Stimulated activated CD4-positive, alpha-beta T cell treated with anti-CD3 and anti-CD28 coated beads, Interleukin-4, amount 100 ng/mL, for 4 hours (primary cell): ENCODE measurements at regions not wholly inside any gene's neighbourhood (a gene's known extent, or its start where the extent isn't known, plus 50 kb on each side); places are given as distances from the start of the nearest gene placed in this dataset.
"Not testable (repeated sequence)": the region's sequence is repeated elsewhere in the genome, so short reads cannot be mapped to it uniquely, and the experiment has no call there.

Source experiments
- DNase-seq, 2 experiments: peaks; one replicate each; pipeline ENCODE4 v3.0.0-alpha.2; 2020

DNA sequence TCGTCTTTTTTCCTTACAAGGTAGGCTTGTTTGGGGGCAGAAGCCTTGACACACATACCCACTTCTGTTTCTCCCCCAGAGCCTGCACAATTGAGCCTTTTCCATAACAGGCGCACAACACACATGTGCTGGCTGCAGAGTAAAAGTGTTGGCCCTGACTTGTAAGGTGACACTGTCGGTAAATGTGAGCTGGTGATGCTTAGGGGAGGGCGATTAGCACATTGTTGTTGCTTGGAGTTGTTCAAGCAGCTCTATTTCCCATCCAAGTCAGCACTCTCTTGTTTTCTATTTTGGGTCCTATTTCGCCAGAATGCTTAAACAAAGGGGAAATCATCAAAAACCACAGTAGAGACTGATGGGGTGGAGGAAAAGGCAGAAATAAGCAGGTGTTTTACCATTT lies 51.9 kb upstream of the PTPRJ start:
- DNase-seq, result no peak

DNA sequence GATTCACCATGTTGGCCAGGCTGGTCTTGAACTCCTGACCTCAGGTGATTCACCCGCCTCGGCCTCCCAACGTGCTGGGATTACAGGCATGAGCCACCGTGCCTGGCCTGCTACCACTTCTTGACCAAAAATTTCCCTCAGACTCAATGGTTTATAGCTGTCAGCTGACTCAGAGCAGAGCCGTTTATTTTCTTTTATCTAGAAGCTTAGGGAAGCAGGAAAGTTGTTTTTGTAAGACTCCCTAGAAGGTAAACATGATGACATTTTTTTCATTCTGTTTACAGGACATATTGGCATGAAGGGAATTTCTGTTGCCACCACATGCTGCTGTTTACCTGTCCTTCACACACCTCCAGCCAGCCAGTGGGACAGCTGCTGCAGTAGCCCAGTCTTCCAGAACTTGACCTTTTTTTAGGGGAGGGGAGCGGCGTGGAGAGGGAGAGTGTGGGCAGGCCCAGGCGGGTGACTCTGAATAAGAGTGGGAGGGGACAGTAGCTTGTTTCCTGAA lies 56.1 kb upstream of the PTPRJ start:
- DNase-seq, result peak in 1 of 2 experiments; percentile 3

DNA sequence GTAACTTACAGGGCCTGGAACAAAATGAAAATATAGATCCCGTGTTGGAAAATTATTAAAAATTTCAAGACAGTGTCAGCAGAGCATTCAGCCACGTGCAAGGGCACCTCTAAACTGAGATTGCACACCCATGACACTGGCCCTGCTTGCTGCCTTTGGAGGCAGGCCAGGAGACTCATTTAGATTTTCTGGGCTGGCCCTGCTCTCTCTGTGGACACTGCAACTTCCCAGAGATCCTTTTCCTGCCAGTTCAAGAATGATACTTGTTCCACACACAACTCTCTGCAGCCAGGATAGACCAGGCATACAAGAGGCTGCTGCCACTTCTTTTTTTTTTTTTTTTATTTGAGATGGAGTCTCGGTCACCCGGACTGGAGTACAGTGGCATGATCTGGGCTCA lies 56.7 kb upstream of the PTPRJ start:
- no peak for DNase-seq

DNA sequence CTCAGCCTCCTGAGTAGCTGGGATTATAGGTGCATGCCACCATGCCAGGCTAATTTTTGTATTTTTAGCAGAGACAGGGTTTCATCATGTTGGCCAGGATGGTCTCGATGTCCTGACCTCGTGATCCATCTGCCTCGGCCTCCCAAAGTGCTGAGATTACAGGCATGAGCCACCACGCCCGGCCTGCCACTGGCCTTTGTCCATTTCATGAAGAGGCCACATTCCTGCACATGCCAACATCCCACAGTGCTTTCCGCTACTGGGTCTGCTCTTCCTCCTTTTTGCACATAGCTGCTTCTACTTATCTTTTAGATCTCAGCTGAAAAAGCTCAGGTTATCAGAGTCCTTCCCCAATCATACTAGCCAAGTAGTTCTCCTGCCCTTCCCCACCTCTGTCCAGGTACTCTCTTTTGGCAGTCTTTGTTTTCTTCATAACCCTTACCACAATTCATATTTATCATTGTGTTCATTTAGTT lies 59.2 kb upstream of the PTPRJ start:
- DNase-seq, result not testable (repeated sequence)

DNA sequence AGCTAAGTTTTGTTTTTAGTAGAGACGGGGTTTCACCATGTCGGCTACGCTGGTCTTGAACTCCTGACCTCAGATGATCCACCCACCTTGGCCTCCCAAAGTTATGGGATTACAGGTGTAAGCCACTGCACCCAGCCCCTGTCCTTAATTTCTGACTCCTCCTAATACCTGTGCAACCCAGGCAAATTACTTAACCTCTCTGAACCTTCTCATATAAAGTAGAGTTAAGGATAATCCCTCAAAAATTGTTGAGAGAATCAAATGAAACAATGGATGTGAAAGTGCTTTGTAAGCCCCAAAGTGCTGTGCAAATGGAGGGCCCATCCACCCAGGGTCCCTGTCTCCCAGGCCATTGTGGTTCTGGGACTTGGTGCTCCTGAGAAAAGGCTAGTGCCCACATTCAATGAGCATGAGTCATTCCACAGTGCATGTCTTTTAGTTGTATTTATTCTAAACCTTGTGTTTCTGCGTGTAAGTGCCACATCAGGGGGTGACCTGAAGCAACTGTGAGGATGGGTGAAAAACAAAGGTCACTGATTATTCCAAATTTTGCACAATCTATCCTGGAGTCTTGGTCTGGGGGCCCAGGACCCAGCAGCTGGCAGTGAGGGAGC lies 61.4 kb upstream of the PTPRJ start:
- no peak for DNase-seq

DNA sequence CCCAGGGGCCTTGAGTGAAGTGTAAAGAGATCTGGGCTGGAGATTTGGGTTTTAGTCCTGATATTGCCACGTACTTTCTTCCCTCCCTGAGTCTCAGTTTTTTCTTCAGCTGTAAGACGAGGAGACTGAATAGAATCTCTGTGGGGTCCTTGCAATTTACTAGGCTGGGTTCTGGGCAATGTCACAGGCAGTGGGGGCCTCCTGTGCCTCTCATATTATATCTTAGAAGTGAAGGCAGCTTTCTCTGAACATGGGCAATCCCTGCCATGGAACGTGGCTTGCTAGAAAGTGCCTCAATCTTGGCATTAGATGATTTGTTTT lies 62.0 kb upstream of the PTPRJ start:
- no peak for DNase-seq

DNA sequence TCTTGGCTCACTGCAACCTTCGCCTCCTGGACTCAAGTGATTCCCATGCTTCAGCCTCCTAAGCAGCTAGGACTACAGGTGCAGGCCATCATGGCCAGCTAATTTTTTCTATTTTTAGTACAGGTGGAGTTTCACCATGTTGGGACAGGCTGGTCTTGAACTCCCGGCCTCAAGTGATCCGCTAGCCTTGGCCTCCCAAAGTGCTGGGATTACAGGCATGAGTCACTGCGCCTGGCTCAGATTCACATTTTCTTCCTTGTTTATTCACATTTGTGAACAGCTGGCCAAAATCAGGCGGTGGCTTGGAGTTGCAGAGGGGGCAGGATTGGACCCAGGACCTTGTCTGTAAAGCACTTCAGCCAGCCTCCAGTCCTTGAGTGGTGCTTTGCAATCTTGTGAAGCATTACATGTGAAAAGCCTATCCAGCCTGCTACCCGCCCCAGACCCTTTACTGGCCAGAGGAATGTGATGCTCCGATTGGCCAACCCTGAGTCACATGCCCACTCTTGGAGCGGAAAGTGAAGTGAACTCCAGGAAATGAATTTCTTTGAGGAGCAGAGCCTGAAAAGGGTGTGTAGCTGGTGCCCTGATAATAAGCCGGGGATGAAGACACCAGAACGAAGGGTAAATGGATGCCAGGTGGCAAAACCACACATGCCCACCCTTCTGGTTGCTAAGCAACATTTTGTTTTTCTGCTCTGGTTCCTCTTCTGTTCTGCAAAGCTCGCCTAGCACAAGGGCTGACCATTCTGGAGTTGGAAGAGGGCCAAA lies 62.6 kb upstream of the PTPRJ start:
- DNase-seq, result no peak

DNA sequence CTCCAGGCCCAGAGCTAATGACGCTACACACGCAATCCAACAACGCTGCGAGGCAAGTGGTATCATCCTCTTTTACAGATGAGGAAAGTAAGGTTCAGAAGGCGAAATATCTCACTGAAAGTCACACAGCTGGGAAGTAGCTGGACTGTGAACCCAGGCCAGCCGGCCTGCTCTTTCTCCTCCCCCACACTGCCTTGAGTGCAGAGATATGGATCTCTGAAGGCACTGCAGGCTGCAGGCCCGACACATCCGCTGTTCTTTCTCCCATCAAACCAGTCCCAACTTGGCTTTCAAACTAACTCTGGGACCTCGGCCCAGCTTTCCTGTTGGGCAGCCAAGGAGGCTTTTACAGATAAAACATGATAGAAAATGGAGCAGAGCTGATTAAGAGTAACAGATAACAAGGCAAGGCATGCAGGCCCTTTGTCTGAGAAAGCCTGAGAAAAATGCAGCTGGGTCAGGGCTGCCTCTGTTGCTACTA lies 64.0 kb upstream of the PTPRJ start:
- DNase-seq, result no peak

DNA sequence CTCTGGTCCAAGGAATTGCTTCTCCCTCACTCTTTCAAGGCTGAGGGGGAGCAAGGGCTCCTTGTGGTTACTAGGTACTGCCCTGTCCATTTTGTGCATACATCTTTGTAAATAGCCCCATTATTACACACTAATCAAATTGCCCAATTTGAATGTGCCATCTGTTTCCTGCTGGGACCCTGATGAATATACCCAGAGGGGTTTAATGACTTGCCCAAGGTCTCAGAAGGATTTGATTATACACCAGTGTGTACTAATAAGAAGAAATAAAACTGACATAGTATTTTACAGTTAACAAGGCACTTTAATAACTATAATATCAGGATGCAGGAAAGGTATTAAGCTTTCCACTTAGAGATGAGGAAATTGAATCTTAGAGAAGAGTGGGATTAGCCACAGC lies 64.6 kb upstream of the PTPRJ start:
- DNase-seq, result no peak

DNA sequence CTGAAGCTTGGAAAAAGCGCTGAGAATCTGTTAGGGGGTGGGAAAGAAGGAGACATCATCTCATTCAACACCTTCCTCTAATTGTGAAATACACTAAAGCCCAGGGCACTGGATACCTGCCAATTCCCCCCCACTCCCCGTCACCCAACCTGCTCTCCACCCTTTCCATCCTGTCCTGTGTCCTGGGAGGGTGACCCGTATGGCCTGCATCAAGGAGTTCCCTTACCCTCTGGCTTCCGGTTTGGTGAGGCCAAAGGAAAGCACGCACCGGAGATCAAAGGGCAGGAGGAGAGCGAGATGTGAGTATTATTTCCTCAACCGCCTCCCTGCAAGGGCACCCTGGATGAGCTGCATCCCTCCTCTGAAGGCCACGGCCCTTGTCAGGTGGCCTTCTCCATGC lies 65.0 kb upstream of the PTPRJ start:
- peak in 1 of 2 experiments; percentile 5 for DNase-seq

DNA sequence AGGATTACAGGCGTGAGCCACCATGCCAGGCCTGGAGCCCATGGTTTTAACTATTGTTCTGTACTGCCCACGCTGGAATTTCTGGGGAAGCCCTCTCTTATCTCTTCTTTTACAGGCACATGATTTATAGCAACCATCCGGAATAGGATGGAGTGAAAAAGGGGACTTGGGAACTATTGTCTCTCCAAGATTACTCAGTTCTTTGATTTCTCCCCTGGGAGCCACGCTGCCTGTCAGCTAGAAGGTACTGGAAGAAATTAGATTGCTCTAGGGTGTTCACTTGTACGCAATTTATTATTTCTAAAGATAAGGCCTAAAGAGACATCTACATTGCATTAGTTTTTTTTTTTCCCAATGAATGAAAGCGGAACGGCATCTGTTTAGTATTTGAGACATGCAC lies 65.6 kb upstream of the PTPRJ start:
- no peak for DNase-seq

DNA sequence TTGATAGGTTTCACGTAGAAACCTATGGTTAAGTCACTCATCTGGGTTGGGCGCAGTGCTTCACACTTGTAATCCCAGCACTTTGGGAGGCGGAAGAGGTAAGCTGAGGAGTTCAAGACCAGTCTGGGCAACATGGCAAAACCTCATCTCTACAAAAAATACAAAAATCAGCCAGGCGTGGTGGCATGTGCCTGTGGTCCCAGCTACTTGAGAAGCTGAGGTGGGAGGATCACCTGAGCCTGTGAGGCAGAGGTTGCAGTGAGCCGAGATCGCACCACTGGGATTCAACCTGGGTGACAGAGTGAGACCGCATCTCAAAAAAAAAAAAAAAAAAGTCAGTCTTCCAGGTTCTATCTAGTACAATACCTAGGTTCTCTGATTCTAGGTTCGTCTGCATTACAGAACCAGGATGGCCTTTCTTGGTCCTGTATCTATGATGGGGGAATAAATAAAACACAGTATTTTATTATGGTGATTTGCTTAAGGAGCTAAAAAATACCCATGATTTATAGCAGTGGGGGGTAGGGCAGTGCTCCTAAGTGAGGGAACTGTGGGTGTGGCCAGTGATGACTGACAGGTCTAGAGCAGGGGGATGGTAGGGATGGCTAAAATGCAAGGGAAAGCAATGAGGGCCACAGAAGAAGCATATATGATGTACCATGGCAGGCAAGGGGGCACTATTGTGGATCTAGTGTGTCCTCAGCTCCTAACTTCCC lies 65.5 kb upstream of the NUP160 start:
- no peak for DNase-seq

DNA sequence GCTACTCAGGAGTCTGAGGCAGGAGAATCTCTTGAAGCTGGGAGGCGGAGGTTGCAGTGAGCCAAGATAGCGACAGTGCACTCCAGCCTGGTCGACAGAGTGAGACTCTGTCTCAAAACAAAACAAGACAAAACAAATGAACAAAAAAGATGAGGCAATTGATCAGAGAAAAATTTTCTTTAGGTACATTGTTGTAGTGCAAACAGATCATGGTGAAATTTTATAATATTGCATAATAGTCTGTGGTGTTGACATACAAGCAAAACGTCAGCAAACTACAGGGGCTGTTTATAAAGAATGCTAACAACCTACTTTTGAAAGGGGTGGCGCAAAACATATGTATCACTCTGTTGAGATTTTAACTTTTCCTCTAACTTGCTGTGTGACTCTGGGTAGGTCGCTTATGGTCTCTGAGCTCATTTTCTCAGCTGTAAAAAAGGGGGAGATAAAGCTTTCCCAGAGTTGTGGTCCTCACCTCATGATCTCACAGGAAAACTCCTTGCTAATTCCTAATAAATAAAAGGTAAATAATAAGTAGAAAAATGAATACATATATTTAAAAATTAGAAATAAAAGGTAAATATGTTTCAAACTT lies 64.8 kb upstream of the NUP160 start:
- DNase-seq, result no peak

DNA sequence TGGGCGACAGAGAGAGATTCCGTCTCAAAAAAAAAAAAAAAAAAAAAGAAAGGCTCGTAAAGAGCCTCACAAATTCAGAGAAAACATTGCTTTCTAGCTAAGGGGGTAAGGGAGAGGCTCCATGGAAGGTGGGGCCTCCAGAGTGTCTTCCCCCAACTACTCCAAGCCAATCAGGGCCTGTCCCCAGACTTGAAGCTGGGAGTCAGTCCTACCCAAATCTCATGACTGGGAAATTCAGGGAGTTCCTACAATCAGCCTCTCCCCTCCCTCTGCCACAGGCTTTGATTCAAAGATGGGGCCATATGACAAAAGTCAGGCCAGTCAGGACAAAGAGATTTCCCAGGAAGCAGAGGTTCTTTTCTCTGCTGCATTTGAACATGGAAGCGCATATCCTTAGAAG lies 63.0 kb upstream of the NUP160 start:
- DNase-seq, result no peak

DNA sequence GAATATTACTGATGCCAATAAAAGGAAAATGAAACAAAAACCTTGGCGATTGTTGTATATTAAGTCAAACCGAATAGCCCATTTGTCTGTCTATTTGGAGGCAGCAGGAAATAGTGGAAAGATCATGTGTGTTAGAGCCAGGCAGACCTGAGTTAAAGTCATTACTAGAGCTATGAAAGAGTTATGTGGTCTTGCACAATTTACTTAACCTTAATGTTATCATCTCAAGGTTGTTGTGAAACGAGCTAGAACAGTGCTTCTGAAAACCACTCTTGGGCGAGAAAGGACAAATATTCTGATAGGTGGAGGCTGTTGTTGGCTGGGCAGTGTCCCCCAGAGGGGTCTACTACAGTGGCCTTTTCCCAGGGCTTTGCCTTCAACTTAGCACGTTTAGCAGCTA lies 60.0 kb upstream of the NUP160 start:
- DNase-seq, result no peak

DNA sequence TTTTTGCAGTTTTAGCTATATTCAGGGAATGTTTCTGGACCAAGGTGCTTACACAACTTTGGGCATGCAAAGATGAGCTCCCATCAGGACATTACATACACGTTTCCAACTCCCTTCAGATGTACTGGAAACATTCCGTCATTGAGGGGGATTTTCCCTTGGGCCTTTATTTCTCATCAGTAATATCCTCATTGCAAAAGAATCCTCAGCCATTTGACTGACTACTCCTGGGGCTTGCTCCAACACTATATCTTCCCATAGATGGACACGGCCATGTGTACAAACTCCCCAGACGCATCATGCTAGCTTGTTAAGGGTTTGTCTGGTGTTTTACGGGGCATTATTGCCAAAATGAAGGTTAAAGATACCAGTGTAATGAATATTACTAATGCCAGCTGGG lies 59.3 kb upstream of the NUP160 start:
- DNase-seq, result no peak

DNA sequence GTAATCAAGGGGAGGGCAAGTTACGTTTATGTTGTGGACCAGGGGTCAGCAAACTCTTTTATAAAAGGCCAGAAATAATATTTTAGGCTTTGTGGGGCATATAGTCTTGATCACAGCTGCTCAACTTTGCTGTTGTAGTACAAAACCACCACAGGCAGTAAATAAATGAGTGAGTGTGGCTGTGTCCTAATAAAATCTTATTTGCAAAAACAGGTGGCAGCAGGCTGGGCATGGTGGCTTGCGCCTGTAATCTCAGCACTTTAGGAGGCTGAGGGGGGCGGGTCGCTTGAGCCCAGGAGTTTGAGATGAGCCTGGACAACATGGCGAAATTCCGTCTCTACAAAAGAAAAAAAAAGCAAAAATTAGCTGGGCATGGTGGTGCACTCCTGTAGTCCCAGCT lies 57.9 kb upstream of the NUP160 start:
- no peak for DNase-seq

DNA sequence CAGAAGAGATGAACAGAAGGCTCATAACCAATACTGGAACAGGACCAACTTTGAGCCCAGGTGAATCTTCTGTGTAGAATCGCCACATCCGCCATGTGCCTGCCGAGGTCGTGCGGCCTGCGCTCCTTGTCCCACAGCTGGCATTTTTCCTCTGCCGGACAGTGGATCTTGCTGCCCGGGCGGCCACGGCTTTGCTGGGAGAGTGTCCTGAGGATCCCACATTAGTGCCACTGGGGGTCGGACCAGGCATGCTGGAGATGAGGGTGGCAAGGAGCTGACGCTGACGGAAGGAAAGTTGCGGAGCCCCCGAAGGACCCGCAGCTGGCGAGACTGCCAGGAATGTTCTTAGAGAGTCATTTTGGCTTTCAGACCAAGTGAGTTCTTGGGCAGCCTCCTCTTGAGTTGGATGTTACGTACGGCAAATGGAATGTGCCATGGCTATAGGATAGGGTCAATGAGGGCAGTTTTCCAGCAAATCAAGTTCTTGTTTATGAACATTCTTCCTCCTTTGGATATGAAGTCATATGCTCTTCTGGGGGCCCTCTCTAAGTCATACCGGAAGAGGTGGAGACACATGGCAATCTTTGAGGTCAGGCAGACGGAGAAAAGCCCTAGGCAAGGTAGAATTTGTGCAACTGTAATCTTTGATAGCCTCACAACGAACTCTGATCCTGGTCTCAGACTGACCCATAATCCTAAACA lies 57.4 kb upstream of the NUP160 start:
- DNase-seq, result no peak

DNA sequence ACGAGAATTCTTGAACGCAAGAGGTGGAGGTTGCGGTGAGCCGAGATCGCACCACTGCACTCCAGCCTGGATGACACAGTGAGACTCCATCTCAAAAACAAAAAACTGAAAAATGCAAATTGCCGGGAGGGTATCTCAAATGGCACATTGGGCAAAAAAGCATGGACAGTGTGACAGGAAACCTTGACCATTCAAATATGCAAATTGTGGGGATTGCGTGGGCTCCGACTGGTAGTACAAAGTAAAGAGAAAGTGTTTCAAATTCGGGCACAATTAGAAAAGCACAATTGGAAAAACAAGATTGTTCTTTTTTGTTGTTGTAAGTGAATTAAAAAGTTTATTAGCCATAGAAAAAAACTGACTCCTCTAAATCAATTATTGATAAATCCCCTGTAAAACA lies 56.7 kb upstream of the NUP160 start:
- DNase-seq, result no peak

DNA sequence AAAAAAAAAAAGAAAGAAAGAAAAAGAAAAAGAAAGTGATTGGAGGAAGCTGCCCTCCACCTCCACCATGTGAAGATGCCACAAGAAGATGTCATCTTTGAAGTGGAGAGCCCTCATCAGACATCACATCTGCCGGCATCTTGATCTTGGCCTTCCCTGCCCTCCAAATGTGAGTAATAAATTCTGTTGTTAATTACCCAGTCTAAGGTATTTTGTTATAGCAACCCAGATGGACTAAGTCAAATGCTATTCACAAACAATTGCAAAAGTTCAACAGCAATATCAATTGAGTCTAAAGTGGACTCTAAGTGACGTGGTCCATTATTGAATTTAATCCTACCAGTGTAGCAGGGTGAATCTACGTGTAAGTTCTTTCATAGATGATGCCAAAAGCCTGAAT lies 55.9 kb upstream of the NUP160 start:
- no peak for DNase-seq

DNA sequence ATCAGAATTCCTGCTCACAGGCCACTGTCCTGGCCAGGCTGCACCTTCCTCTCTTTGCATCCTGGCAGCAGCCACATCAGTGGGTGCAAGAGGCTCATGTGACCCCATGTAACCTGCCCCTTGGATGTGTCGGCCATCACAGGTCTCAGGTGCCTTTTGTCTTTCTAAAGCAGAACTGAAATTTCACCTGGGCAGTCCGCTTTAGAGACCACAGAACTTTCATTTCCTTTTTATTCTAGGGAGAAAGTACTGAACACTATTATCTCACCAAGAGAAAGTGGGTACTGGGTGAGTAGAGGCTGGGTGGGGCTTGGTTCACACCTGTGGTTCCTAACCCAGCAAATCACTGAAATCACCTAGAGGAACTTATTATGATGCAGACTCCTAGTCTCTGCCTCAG lies 51.7 kb upstream of the NUP160 start:
- DNase-seq, result no peak
